GM23248 (cell line): ENCODE measurements at regions not wholly inside any gene's neighbourhood (a gene's known extent, or its start where the extent isn't known, plus 50 kb on each side); places are given as distances from the start of the nearest gene placed in this dataset.

Experiments used
- EZH2 ChIP-seq: fragments of 200-600 bp; sonication (generic); IDR thresholded peaks from 2 replicates; pipeline ENCODE4 v1.6.1; 2018; ENCODE audit warnings: antibody characterized with exemption, mild to moderate bottlenecking; ENCODE audit not compliant: insufficient read depth, poor library complexity, severe bottlenecking
- EZH2phosphoT487 ChIP-seq: fragments of 200-600 bp; sonication (generic); IDR thresholded peaks from 2 replicates; pipeline ENCODE4 v1.6.1; 2018; ENCODE audit warnings: antibody characterized with exemption, moderate library complexity, mild to moderate bottlenecking, low read depth; ENCODE audit not compliant: insufficient read depth

- TF ChIP-seq EZH2 (no peak), EZH2phosphoT487 (no peak)
Measured at GRCh38 chr1:4546911-4547310, 107.5 kb upstream of the AJAP1 start.
